ENCODE measurements at regions not wholly inside any gene's neighbourhood (a gene's known extent, or its start where the extent isn't known, plus 50 kb on each side); places are given as distances from the start of the nearest gene placed in this dataset.
"Not testable (repeated sequence)": the region's sequence is repeated elsewhere in the genome, so short reads cannot be mapped to it uniquely, and the experiment has no call there.

DNA sequence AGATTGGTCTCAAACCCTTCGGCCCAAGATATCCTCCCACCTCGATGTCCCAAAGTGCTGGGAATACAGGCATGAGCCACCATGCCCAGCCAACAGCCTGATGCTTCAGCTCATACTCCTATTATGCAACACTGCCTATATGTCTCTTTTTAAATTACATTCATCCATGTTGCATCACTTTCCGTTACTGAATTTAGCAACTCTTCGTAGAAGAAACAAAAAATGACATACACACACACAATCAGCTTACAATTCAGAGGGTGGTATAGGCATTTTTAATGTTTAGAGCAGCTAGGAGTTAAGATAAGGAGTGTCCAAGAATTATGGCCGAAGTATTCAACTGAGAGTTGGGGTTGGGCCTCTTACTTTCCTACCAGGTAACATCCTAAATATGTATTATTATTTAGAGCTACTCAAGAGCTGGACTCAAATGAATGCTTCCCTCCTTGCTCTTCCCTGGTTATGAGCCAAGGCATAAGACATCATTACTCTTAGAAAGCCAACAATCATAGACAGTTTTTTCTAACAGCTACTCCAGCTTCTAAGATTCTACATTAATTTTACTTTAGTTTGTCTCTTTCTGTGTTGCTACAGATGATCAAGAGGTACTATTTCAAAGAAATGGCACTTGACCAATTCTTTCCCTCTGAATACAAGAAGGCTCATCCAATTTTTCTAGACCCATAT is 62.0 kb upstream of the BMP5 start:
- WGBS, 3 donors: 85 to 91% (median 89%) methylated on average over 5 of the region's 5 CpGs
- H3K27me3 ChIP-seq: no peaks in the 10 kb centered on the region
- TF ChIP-seq, protein P1, sequence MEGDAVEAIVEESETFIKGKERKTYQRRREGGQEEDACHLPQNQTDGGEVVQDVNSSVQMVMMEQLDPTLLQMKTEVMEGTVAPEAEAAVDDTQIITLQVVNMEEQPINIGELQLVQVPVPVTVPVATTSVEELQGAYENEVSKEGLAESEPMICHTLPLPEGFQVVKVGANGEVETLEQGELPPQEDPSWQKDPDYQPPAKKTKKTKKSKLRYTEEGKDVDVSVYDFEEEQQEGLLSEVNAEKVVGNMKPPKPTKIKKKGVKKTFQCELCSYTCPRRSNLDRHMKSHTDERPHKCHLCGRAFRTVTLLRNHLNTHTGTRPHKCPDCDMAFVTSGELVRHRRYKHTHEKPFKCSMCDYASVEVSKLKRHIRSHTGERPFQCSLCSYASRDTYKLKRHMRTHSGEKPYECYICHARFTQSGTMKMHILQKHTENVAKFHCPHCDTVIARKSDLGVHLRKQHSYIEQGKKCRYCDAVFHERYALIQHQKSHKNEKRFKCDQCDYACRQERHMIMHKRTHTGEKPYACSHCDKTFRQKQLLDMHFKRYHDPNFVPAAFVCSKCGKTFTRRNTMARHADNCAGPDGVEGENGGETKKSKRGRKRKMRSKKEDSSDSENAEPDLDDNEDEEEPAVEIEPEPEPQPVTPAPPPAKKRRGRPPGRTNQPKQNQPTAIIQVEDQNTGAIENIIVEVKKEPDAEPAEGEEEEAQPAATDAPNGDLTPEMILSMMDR (IDR thresholded peaks at IDR 0.05): no peak
- TF ChIP-seq POLR2A (IDR thresholded peaks at IDR 0.05) (no peak), EP300 (IDR thresholded peaks at IDR 0.05) (no peak)
- no peak for DNase-seq
- H3K4me3 ChIP-seq: no peak overlapping the region
- H3K4me1 ChIP-seq (ENCODE audit: insufficient read depth): no peaks in the 10 kb centered on the region
- intact Hi-C loops (cut with DNase I): no loop called here
- H3K36me3 ChIP-seq: no peaks in the 10 kb centered on the region
- no peaks in the 10 kb centered on the region for H3K9me3 ChIP-seq
- H3K27ac ChIP-seq: no peak overlapping the region

DNA sequence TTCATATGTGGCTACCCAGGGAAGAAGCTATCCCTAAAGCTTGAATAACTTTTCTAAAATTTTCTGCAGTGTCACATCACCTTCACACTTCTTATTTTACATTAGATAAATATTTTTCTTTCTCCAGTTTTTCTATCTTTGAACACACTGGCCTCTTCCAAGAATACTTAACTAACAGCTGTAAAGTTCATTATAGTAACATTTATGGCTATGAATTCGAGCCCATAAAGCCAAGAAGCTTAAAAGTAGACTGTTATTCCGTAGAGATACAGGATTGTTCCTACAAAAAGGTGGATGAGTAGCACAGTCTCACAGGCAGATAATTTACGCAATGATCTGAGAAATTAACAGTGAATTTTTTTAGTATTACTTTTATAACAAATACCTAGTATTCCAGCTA is 55.7 kb upstream of the BMP5 start:
- Histone ChIP-seq H3K27me3 (no peaks in the 10 kb centered on the region), H3K4me1 (ENCODE audit: insufficient read depth) (no peaks in the 10 kb centered on the region), H3K27ac (no peak overlapping the region), H3K4me3 (no peak overlapping the region), H3K9me3 (no peaks in the 10 kb centered on the region), H3K36me3 (no peaks in the 10 kb centered on the region)
- no peak for TF ChIP-seq POLR2A (IDR thresholded peaks at IDR 0.05)
- no peak for TF ChIP-seq EP300 (IDR thresholded peaks at IDR 0.05)
- TF ChIP-seq, protein P1 (IDR thresholded peaks at IDR 0.05): no peak
- WGBS, 3 donors: 42 to 48% (median 44%) methylated on average over 3 of the region's 3 CpGs
- no peak for DNase-seq
- intact Hi-C loops (cut with DNase I): no loop called here

DNA sequence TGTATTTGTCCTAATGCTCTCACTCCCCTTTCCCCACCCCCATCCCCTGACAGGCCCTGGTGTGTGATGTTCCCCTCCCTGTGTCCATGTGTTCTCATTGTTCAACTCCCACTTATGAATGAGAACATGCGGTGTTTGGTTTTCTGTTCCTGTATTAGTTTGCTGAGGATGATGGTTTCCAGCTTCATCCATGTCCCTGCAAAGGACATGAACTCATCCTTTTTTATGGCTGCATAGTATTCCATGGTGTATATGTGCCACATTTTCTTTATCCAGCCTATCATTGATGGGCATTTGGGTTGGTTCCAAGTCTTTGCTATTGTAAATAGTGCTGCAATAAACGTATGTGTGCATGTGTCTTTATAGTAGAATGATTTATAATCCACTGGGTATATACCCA is 52.3 kb upstream of the BMP5 start:
- H3K36me3 ChIP-seq; DNase-seq; H3K27me3 ChIP-seq; H3K4me1 ChIP-seq (ENCODE audit: insufficient read depth); intact Hi-C loops (cut with DNase I); H3K9me3 ChIP-seq; H3K4me3 ChIP-seq; H3K27ac ChIP-seq: not testable (repeated sequence)
- 72 to 86% (median 77%) methylated on average over 2 of the region's 2 CpGs for WGBS, 3 donors

DNA sequence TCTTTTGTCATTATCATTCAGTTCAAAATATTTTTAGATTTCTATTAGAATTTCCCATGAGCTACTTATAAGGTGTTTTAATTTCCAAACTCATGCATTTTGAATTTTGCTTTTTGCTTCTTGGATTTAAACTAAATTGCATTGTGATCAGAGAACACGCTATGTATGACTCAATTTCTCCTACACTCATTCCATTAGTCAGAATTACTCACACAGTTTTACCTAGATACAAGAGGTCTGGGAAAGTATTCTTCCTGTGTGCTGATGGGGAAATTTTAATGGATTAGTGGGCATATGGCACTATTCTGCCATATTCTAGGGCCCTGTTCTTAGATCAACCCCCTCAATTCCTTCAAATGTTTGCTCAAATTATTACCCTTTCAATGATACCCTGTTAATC is 49.9 kb upstream of the BMP5 start:
- no peak for TF ChIP-seq EP300 (IDR thresholded peaks at IDR 0.05)
- no peak for TF ChIP-seq POLR2A (IDR thresholded peaks at IDR 0.05)
- TF ChIP-seq, protein P1 (IDR thresholded peaks at IDR 0.05): no peak
- WGBS, 3 donors: 82 to 85% (median 83%) methylated on average over 1 of the region's 1 CpG
- no peaks in the 10 kb centered on the region for H3K9me3 ChIP-seq
- intact Hi-C loops (cut with DNase I): no loop called here
- H3K36me3 ChIP-seq: no peaks in the 10 kb centered on the region
- no peak overlapping the region for H3K4me3 ChIP-seq
- DNase-seq: no peak
- H3K4me1 ChIP-seq (ENCODE audit: insufficient read depth): no peaks in the 10 kb centered on the region
- H3K27me3 ChIP-seq: no peaks in the 10 kb centered on the region
- H3K27ac ChIP-seq: no peak overlapping the region
